Osteocyte (in vitro differentiated cells): ENCODE measurements at regions not wholly inside any gene's neighbourhood (a gene's known extent, or its start where the extent isn't known, plus 50 kb on each side); places are given as distances from the start of the nearest gene placed in this dataset.
A peak's percentile ranks its signal among the peaks of the same experiment; 100 is the strongest.

ENCODE experiments used
- DNase-seq: peaks from one replicate; pipeline ENCODE4 v3.0.0; 2021; ENCODE audit warnings: mixed read lengths; ENCODE audit not compliant: unreplicated experiment; ENCODE audit errors: extremely low spot score
- H3K27ac Mint-ChIP-seq: one replicate; pipeline ENCODE4 v1.8.0; 2021; ENCODE audit warnings: mild to moderate bottlenecking, mixed read lengths; ENCODE audit not compliant: unreplicated experiment
- H3K27me3 Mint-ChIP-seq: one replicate; pipeline ENCODE4 v1.8.0; 2021; ENCODE audit warnings: mixed read lengths; ENCODE audit not compliant: unreplicated experiment
- H3K36me3 Mint-ChIP-seq: one replicate; pipeline ENCODE4 v1.8.0; 2021; ENCODE audit warnings: mixed read lengths; ENCODE audit not compliant: unreplicated experiment
- H3K4me1 Mint-ChIP-seq: one replicate; pipeline ENCODE4 v1.8.0; 2021; ENCODE audit warnings: mixed read lengths; ENCODE audit not compliant: unreplicated experiment
- H3K4me3 Mint-ChIP-seq: one replicate; pipeline ENCODE4 v1.8.0; 2021; ENCODE audit warnings: mild to moderate bottlenecking, moderate library complexity, mixed read lengths; ENCODE audit not compliant: unreplicated experiment
- H3K9me3 Mint-ChIP-seq: one replicate; pipeline ENCODE4 v1.8.0; 2021; ENCODE audit warnings: mixed read lengths; ENCODE audit not compliant: unreplicated experiment
- CTCF ChIP-seq: fragments of 200-600 bp; sonication (generic); IDR thresholded peaks from 2 replicates; pipeline ENCODE4 v1.5.0; 2021; ENCODE audit warnings: antibody characterized with exemption, mild to moderate bottlenecking, moderate library complexity

- Mint-ChIP-seq H3K4me1 (no peaks in the 10 kb centered on the region), H3K36me3 (no peaks in the 10 kb centered on the region), H3K27me3 (peaks cover 42% of the 10 kb centered on the region), H3K27ac (no peak overlapping the region), H3K4me3 (no peak overlapping the region), H3K9me3 (no peaks in the 10 kb centered on the region)
- peak; percentile 94 for TF ChIP-seq CTCF
- peak; percentile 92 for DNase-seq
Measured at GRCh38 chr2:176454893-176455815, 185.9 kb downstream of the MTX2 start.

- Mint-ChIP-seq H3K27ac (no peak overlapping the region), H3K9me3 (no peaks in the 10 kb centered on the region), H3K36me3 (no peaks in the 10 kb centered on the region), H3K4me3 (no peak overlapping the region), H3K27me3 (peaks cover 43% of the 10 kb centered on the region), H3K4me1 (no peaks in the 10 kb centered on the region)
- DNase-seq, result no peak
- TF ChIP-seq CTCF, result no peak
Measured at GRCh38 chr2:176455816-176456291, 186.6 kb downstream of the MTX2 start.

GRCh38 chr2:176457481-176457880, 188.2 kb downstream of the MTX2 start:
- Mint-ChIP-seq H3K27ac (no peak overlapping the region), H3K27me3 (peaks cover 53% of the 10 kb centered on the region), H3K9me3 (no peaks in the 10 kb centered on the region), H3K4me1 (no peaks in the 10 kb centered on the region), H3K4me3 (no peak overlapping the region), H3K36me3 (no peaks in the 10 kb centered on the region)
- no peak for TF ChIP-seq CTCF
- DNase-seq, result no peak

GRCh38 chr2:176461098-176461808, 192.0 kb downstream of the MTX2 start:
- Mint-ChIP-seq H3K9me3 (no peaks in the 10 kb centered on the region), H3K4me3 (no peak overlapping the region), H3K27ac (no peak overlapping the region), H3K27me3 (peaks cover 67% of the 10 kb centered on the region), H3K4me1 (no peaks in the 10 kb centered on the region), H3K36me3 (no peaks in the 10 kb centered on the region)
- no peak for DNase-seq
- TF ChIP-seq CTCF, result no peak
